K562 (cell line): ENCODE measurements at regions not wholly inside any gene's neighbourhood (a gene's known extent, or its start where the extent isn't known, plus 50 kb on each side); places are given as distances from the start of the nearest gene placed in this dataset.

Source experiments
- ATAC-seq: fragments of 200-7000 bp; cut with Tn5 transposase; 3 replicates; pipeline ENCODE4 v1.9.1; 2020; ENCODE audit warnings: moderate library complexity
- BruUV-seq: library from RNA; stranded (reverse); fragments of 400-500 nt; replicated peaks from 2 replicates; lab custom pipeline; 2021; lab: Mats Ljungman, UMichigan
- CTCF ChIA-PET: fragments of 300-600 bp; formaldehyde crosslinking; extraction: SDS; loops from one replicate; lab custom pipeline; 2021; ENCODE audit warnings: low intra/inter-chr PET ratio; lab: Yijun Ruan, JAX
- POLR2A ChIA-PET: fragments of 300-600, 350-650 bp; sonication (Branson Sonifier 250); formaldehyde crosslinking; extraction: SDS; loops from one replicate; lab custom pipeline; 2021; ENCODE audit warnings: antibody characterized with exemption, inconsistent platforms; lab: Yijun Ruan, JAX
- DNase-seq, 4 experiments: peaks; one replicate each; pipeline versions ENCODE4 v3.0.0 to v3.0.0-alpha.2; 2011 to 2018; ENCODE audit warnings: low spot score in 3 of 4, mixed read lengths in 3 of 4; ENCODE audit errors: extremely low read depth in 1 of 4
- FAIRE-seq: peaks from 2 replicates; lab custom pipeline; 2011; peaks lifted over from hg19 to GRCh38; lab: Jason Lieb, UNC
- H2AFZ ChIP-seq: 2 replicates; pipeline ENCODE4 v1.6.0; 2011; ENCODE audit warnings: low read depth, low read length, control low read depth, inconsistent platforms
- H3K27ac ChIP-seq: fragments of 200-600 bp; 3 replicates; pipeline ENCODE4 v1.8.0; 2011; ENCODE audit warnings: low read depth, mild to moderate bottlenecking, control low read depth, inconsistent platforms, low read length, moderate library complexity, mixed read lengths; ENCODE audit errors: extremely low read depth
- H3K27me3 ChIP-seq, 2 experiments: fragments of 300-600 bp in 1 of 2; 2 replicates in 1 of 2; 3 replicates in 1 of 2; pipeline versions ENCODE4 v1.6.0 to v1.8.0; 2011; ENCODE audit warnings: inconsistent platforms in 2 of 2, low read length in 2 of 2, mild to moderate bottlenecking in 1 of 2, mixed read lengths in 1 of 2, moderate library complexity in 1 of 2; ENCODE audit not compliant: control insufficient read depth in 2 of 2, insufficient read depth in 2 of 2
- H3K36me3 ChIP-seq: fragments of 300-600 bp; 3 replicates; pipeline ENCODE4 v1.8.0; 2011; ENCODE audit warnings: mild to moderate bottlenecking, low read length, inconsistent platforms; ENCODE audit not compliant: control insufficient read depth, insufficient read depth
- H3K4me1 ChIP-seq, 2 experiments: fragments of 200-600 bp in 1 of 2; replicated peaks in 1 of 2; 2 replicates in 1 of 2; 3 replicates in 1 of 2; pipeline versions ENCODE4 v1.5.1 to v1.8.0; 2011; ENCODE audit warnings: inconsistent platforms in 2 of 2, low read length in 2 of 2, mild to moderate bottlenecking in 1 of 2, mixed read lengths in 1 of 2, moderate library complexity in 1 of 2; ENCODE audit not compliant: control insufficient read depth in 2 of 2, insufficient read depth in 2 of 2
- H3K4me2 ChIP-seq: 2 replicates; pipeline ENCODE4 v1.6.1; 2011; ENCODE audit warnings: low read length, control low read depth, inconsistent platforms, mixed read lengths; ENCODE audit not compliant: insufficient read depth
- H3K4me3 ChIP-seq: fragments of 200-600 bp; sonication (generic), shearing (Covaris generic); 2 replicates; pipeline ENCODE4 v1.5.1; 2016; ENCODE audit warnings: control low read depth, inconsistent platforms
- H3K79me2 ChIP-seq: fragments of 200-600 bp; 3 replicates; pipeline ENCODE4 v1.8.0; 2011; ENCODE audit warnings: low read length, inconsistent platforms; ENCODE audit not compliant: control insufficient read depth, insufficient read depth
- H3K9ac ChIP-seq, 2 experiments: 2 replicates each; pipeline versions ENCODE4 v1.6.0 to v1.6.1; 2011; ENCODE audit warnings: low read depth in 2 of 2, low read length in 2 of 2, control low read depth in 1 of 2, inconsistent platforms in 1 of 2, mild to moderate bottlenecking in 1 of 2, mixed read lengths in 1 of 2; ENCODE audit not compliant: insufficient read depth in 1 of 2
- H3K9me1 ChIP-seq: one replicate; pipeline ENCODE4 v1.6.0; 2011; ENCODE audit warnings: inconsistent platforms, mild to moderate bottlenecking, low read length, moderate library complexity; ENCODE audit not compliant: control insufficient read depth, insufficient read depth
- H3K9me3 ChIP-seq: replicated peaks from 2 replicates; pipeline ENCODE4 v1.5.1; 2011; ENCODE audit warnings: low read depth, low read length, inconsistent platforms; ENCODE audit not compliant: control insufficient read depth, insufficient read depth
- H4K20me1 ChIP-seq: replicated peaks from 2 replicates; pipeline ENCODE4 v1.6.1; 2011; ENCODE audit warnings: low read length, inconsistent platforms, mixed read lengths; ENCODE audit not compliant: control insufficient read depth, insufficient read depth
- ARID2 ChIP-seq: fragments of 450-650 bp; IDR thresholded peaks from 2 replicates; pipeline ENCODE4 v1.6.1; 2017; ENCODE audit warnings: antibody characterized with exemption, mild to moderate bottlenecking
- ARNT ChIP-seq, 2 experiments: fragments of 450-650 bp; IDR thresholded peaks; 2 replicates each; pipeline ENCODE4 v1.6.1; 2016; ENCODE audit warnings: mild to moderate bottlenecking in 1 of 2
- BCLAF1 ChIP-seq, 2 experiments: fragments of 450-650 bp in 1 of 2; IDR thresholded peaks; 2 replicates each; pipeline ENCODE4 v1.6.1; 2011 to 2017; ENCODE audit warnings: low read depth in 2 of 2, antibody characterized with exemption in 1 of 2, borderline replicate concordance in 1 of 2, low read length in 1 of 2, mild to moderate bottlenecking in 1 of 2, mixed read lengths in 1 of 2; ENCODE audit not compliant: control insufficient read depth in 1 of 2
- CAMTA2 ChIP-seq: fragments of 250-450 bp; sonication (Bioruptor Pico); conservative IDR thresholded peaks from 2 replicates; pipeline ENCODE4 v1.5.1; 2022
- CBX3 ChIP-seq, 2 experiments: IDR thresholded peaks; 1 replicate in 1 of 2; 2 replicates in 1 of 2; pipeline ENCODE4 v1.6.1; 2012; ENCODE audit warnings: inconsistent platforms in 2 of 2, low read length in 2 of 2, borderline replicate concordance in 1 of 2, control low read depth in 1 of 2
- FOXK1 ChIP-seq: sonication (generic); formaldehyde crosslinking; IDR thresholded peaks from 2 replicates; pipeline ENCODE4 v1.8.0; 2022; ENCODE audit warnings: missing genetic modification reagents, mild to moderate bottlenecking, borderline replicate concordance
- FOXM1 ChIP-seq, 2 experiments: fragments of 450-650 bp in 1 of 2; sonication (generic) in 1 of 2; formaldehyde crosslinking in 1 of 2; IDR thresholded peaks; 2 replicates each; pipeline versions ENCODE4 v1.6.1 to v1.9.0; 2017 to 2022; ENCODE audit warnings: low read depth in 2 of 2, mild to moderate bottlenecking in 2 of 2, missing genetic modification reagents in 1 of 2, moderate library complexity in 1 of 2
- MAFF ChIP-seq: IDR thresholded peaks from 2 replicates; pipeline ENCODE4 v1.6.1; 2012; ENCODE audit warnings: low read length, improper control_type of control experiment
- MAZ ChIP-seq, 2 experiments: fragments of 450-650 bp in 1 of 2; sonication (generic) in 1 of 2; formaldehyde crosslinking; IDR thresholded peaks in 1 of 2; conservative IDR thresholded peaks in 1 of 2; 2 replicates each; pipeline versions ENCODE4 v1.4.0 to v1.5.0; 2020; ENCODE audit warnings: mild to moderate bottlenecking in 1 of 2, missing genetic modification reagents in 1 of 2
- PML ChIP-seq: IDR thresholded peaks from 2 replicates; pipeline ENCODE4 v1.6.1; 2012; ENCODE audit warnings: low read length, inconsistent platforms
- POLR3G ChIP-seq: IDR thresholded peaks from 2 replicates; pipeline ENCODE4 v1.6.1; 2011; ENCODE audit not compliant: insufficient read length, insufficient replicate concordance; ENCODE audit errors: extremely low read depth
- RBFOX2 ChIP-seq: fragments of 200-400 bp; formaldehyde crosslinking; IDR thresholded peaks from 2 replicates; pipeline ENCODE4 v1.6.1; 2017; ENCODE audit warnings: low read depth, mild to moderate bottlenecking, low read length, moderate library complexity
- SMAD4 ChIP-seq: fragments of 250-450 bp; sonication (Bioruptor Pico); conservative IDR thresholded peaks from 2 replicates; pipeline ENCODE4 v1.8.0; 2021; ENCODE audit warnings: inconsistent platforms, mild to moderate bottlenecking, moderate library complexity
- TAF9B ChIP-seq: fragments of 450-650 bp; IDR thresholded peaks from 2 replicates; pipeline ENCODE4 v1.6.1; 2018; ENCODE audit warnings: mild to moderate bottlenecking; ENCODE audit not compliant: partially characterized antibody
- ZBTB17 ChIP-seq: fragments of 450-650 bp; formaldehyde crosslinking; IDR thresholded peaks from 2 replicates; pipeline ENCODE4 v1.4.0; 2020; ENCODE audit warnings: mild to moderate bottlenecking
- ZC3H4 ChIP-seq: sonication (generic); formaldehyde crosslinking; IDR thresholded peaks from 2 replicates; pipeline ENCODE4 v1.9.0; 2021; ENCODE audit warnings: missing genetic modification reagents, borderline replicate concordance
- ZNF551 ChIP-seq: fragments of 250-450 bp; sonication (Bioruptor Pico); IDR thresholded peaks from 2 replicates; pipeline ENCODE4 v1.5.0; 2021; ENCODE audit warnings: mild to moderate bottlenecking, moderate library complexity
- WGBS: fragments of 100-300 bp; shearing (Covaris generic); methylation state at CpG from one replicate; pipeline ENCODE4 v1.1.6; 2016; ENCODE audit warnings: low coverage, mixed read lengths; ENCODE audit not compliant: insufficient coverage; ENCODE audit errors: missing lambda C conversion rate; 5-methylcytosine and 5-hydroxymethylcytosine counted together
- in situ Hi-C: fragments of 300-500 bp; cut with MboI; formaldehyde crosslinking; loops from 4 replicates; pipeline ENCODE4 v1.15.0; 2018; ENCODE audit warnings: inconsistent platforms, mixed read lengths
- intact Hi-C: fragments of 100-400 bp; cut with micrococcal nuclease; formaldehyde crosslinking; loops from 2 replicates; pipeline ENCODE4 v1.14.2; 2022

DNA sequence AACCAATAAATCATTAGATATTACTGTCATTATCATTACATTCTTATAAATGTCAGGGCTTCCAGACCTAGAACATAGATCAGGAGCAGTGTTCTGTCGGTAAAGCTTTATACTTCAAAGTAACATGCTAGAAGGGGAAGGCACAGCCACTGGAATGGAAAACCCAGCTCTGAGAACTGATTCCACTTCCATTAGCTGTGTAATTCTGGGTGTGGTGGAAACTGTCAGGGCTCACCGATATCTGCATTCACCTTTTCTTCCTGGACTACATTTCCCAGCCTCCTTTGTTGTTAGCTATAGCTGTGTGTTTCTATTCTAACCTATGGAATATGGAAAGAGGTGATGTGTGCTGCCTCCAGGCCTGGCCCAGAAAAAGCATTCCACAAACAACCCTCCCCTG lies 585.8 kb downstream of the BUD13 start:
- intact Hi-C loops (no loop called here), in situ Hi-C loops (no loop called here)
- no peak overlapping the region for H3K27ac ChIP-seq
- no peak overlapping the region for H3K4me2 ChIP-seq
- no peaks in the 10 kb centered on the region for H3K9me1 ChIP-seq
- ChIA-PET CTCF (no interaction called here), POLR2A (no interaction called here)
- H3K9me3 ChIP-seq = no peaks in the 10 kb centered on the region
- no peaks in the 10 kb centered on the region; a peak in 1 of 5 replicates for H3K27me3 ChIP-seq
- H3K4me1 ChIP-seq = no peaks in the 10 kb centered on the region
- no peak overlapping the region for H2AFZ ChIP-seq
- H3K36me3 ChIP-seq = no peaks in the 10 kb centered on the region
- BruUV-seq = no TSS peak
- no peak for DNase-seq
- TF ChIP-seq PML (no peak), RBFOX2 (no peak), ARID2 (no peak), ARNT (IDR thresholded peaks at IDR 0.05) (no peak), CAMTA2 (no peak), ZBTB17 (CRISPR knock-in tag) (no peak), BCLAF1 (IDR thresholded peaks at IDR 0.05; ENCODE audit: borderline replicate concordance in 1 of 2, control insufficient read depth in 1 of 2, low read depth in 2 of 2, low read length in 1 of 2) (no peak), TAF9B (no peak), MAZ (CRISPR knock-in tag; conservative IDR thresholded peaks at IDR 0.05 in 1 of 2, IDR thresholded peaks at IDR 0.05 in 1 of 2) (no peak), ZNF551 (CRISPR knock-in tag) (no peak), POLR3G (no peak), ZC3H4 (CRISPR knock-in tag) (no peak), SMAD4 (CRISPR knock-in tag) (no peak), FOXM1 (IDR thresholded peaks at IDR 0.05; ENCODE audit: low read depth) (no peak), FOXM1 (CRISPR knock-in tag; IDR thresholded peaks at IDR 0.05; ENCODE audit: low read depth) (no peak), MAFF (no peak), FOXK1 (no peak), CBX3 (IDR thresholded peaks at IDR 0.05; ENCODE audit: borderline replicate concordance in 1 of 2, low read length in 2 of 2) (no peak)
- no peaks in the 10 kb centered on the region for H3K79me2 ChIP-seq
- H3K4me3 ChIP-seq = no peak overlapping the region
- FAIRE-seq = no peak
- ATAC-seq = no peak
- H3K9ac ChIP-seq = no peak overlapping the region
- no peaks in the 10 kb centered on the region; the same call in 1 of the 2 replicates for H4K20me1 ChIP-seq
- WGBS = 0% methylated on average over 2 of the region's 2 CpGs
